H1 (cell line): ENCODE measurements at regions not wholly inside any gene's neighbourhood (a gene's known extent, or its start where the extent isn't known, plus 50 kb on each side); places are given as distances from the start of the nearest gene placed in this dataset.

Experiments
- ASH2L ChIP-seq: fragments of 200-600, 300-600 bp; sonication (generic); IDR thresholded peaks from one replicate; pipeline ENCODE4 v1.7.1; 2017; ENCODE audit warnings: low read length
- BRCA1 ChIP-seq: IDR thresholded peaks from 2 replicates; pipeline ENCODE4 v1.6.1; 2012; ENCODE audit warnings: low read depth, low read length, improper control_type of control experiment
- CBX5 ChIP-seq: fragments of 300-800, 300-1000 bp; sonication (generic); IDR thresholded peaks from 2 replicates; pipeline ENCODE4 v1.7.1; 2016; ENCODE audit warnings: antibody characterized with exemption, low read length, low read depth
- CTCF ChIP-seq, 3 experiments: IDR thresholded peaks; 1 replicate in 2 of 3; 2 replicates in 1 of 3; pipeline versions ENCODE4 v1.5.1 to v1.6.1; 2011; ENCODE audit warnings: low read length in 3 of 3, mild to moderate bottlenecking in 3 of 3, inconsistent platforms in 2 of 3, low read depth in 1 of 3, moderate library complexity in 1 of 3; ENCODE audit not compliant: insufficient read depth in 1 of 3; ENCODE audit errors: control extremely low read depth in 1 of 3
- EP300 ChIP-seq, 2 experiments: IDR thresholded peaks; 1 replicate in 1 of 2; 2 replicates in 1 of 2; pipeline ENCODE4 v1.6.1; 2011 to 2012; ENCODE audit warnings: low read depth in 2 of 2, low read length in 2 of 2, mild to moderate bottlenecking in 2 of 2, borderline replicate concordance in 1 of 2, inconsistent platforms in 1 of 2, moderate library complexity in 1 of 2
- HDAC6 ChIP-seq: IDR thresholded peaks from one replicate; pipeline ENCODE4 v1.7.1; 2012; ENCODE audit warnings: low read depth, mild to moderate bottlenecking, inconsistent platforms, low read length, moderate library complexity
- NRF1 ChIP-seq: IDR thresholded peaks from 2 replicates; pipeline ENCODE4 v1.6.1; 2011; ENCODE audit warnings: mild to moderate bottlenecking, low read depth, low read length, improper control_type of control experiment
- POLR2A ChIP-seq, 2 experiments: IDR thresholded peaks; 1 replicate in 1 of 2; 2 replicates in 1 of 2; pipeline ENCODE4 v1.6.1; 2011; ENCODE audit warnings: low read depth in 2 of 2, low read length in 2 of 2, mild to moderate bottlenecking in 2 of 2; ENCODE audit errors: control extremely low read depth in 1 of 2
- RAD21 ChIP-seq, 2 experiments: IDR thresholded peaks in 1 of 2; conservative IDR thresholded peaks in 1 of 2; 2 replicates each; pipeline ENCODE4 v1.6.1; 2011; ENCODE audit warnings: low read depth in 2 of 2, low read length in 2 of 2, improper control_type of control experiment in 1 of 2, inconsistent platforms in 1 of 2, mild to moderate bottlenecking in 1 of 2, moderate library complexity in 1 of 2
- TAF1 ChIP-seq: IDR thresholded peaks from 2 replicates; pipeline ENCODE4 v1.6.1; 2011; ENCODE audit warnings: mild to moderate bottlenecking, low read depth, low read length
- USF2 ChIP-seq: IDR thresholded peaks from 2 replicates; pipeline ENCODE4 v1.6.1; 2011; ENCODE audit warnings: low read length, improper control_type of control experiment
- ZNF274 ChIP-seq: IDR thresholded peaks from 2 replicates; pipeline ENCODE4 v1.7.0; 2012; ENCODE audit warnings: low read length, borderline replicate concordance; ENCODE audit errors: extremely low read depth

GRCh38 chr2:217672472-217672871, 330.3 kb downstream of the TNS1 start:
- TF ChIP-seq CBX5 (no peak), CTCF (IDR thresholded peaks at IDR 0.05; ENCODE audit: control extremely low read depth in 1 of 3, insufficient read depth in 1 of 3, low read depth in 1 of 3, low read length in 3 of 3) (no peak), NRF1 (no peak), TAF1 (no peak), USF2 (no peak), EP300 (IDR thresholded peaks at IDR 0.05; ENCODE audit: borderline replicate concordance in 1 of 2, low read depth in 2 of 2, low read length in 2 of 2) (no peak), BRCA1 (no peak), HDAC6 (no peak), RAD21 (IDR thresholded peaks at IDR 0.05 in 1 of 2, conservative IDR thresholded peaks at IDR 0.05 in 1 of 2; ENCODE audit: low read depth in 2 of 2, low read length in 2 of 2) (no peak), POLR2A (IDR thresholded peaks at IDR 0.05; ENCODE audit: control extremely low read depth in 1 of 2, low read depth in 2 of 2, low read length in 2 of 2) (no peak), ZNF274 (no peak), ASH2L (no peak)
